ENCODE measurements at regions not wholly inside any gene's neighbourhood (a gene's known extent, or its start where the extent isn't known, plus 50 kb on each side); places are given as distances from the start of the nearest gene placed in this dataset.
A peak's percentile ranks its signal among the peaks of the same experiment; 100 is the strongest.

DNA sequence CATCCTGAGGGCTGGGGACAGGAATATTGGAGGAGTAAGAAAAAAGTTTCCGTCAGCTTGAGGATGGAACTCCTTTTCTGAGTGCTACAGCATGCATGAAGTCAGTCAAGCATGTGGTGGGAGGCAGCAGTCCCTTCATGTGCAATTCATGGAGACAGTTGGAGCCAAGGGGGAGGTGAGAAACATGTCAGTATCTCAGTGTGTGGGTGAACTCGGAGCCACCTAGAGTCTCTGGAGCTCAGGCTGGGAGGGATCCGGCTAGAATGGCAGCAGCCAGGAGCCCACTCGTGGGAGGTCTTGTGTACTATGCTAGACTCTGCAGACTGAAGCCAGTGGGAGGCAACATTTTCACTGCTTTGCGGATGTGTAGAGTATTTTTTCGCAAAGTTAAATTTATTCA is 60.3 kb downstream of the AVPR1A start:
- peak in 8 of 10 donors; percentile 11 to 86 (median 35) for DNase-seq
- intact Hi-C loops (cut with DNase I) = no loop called here

DNA sequence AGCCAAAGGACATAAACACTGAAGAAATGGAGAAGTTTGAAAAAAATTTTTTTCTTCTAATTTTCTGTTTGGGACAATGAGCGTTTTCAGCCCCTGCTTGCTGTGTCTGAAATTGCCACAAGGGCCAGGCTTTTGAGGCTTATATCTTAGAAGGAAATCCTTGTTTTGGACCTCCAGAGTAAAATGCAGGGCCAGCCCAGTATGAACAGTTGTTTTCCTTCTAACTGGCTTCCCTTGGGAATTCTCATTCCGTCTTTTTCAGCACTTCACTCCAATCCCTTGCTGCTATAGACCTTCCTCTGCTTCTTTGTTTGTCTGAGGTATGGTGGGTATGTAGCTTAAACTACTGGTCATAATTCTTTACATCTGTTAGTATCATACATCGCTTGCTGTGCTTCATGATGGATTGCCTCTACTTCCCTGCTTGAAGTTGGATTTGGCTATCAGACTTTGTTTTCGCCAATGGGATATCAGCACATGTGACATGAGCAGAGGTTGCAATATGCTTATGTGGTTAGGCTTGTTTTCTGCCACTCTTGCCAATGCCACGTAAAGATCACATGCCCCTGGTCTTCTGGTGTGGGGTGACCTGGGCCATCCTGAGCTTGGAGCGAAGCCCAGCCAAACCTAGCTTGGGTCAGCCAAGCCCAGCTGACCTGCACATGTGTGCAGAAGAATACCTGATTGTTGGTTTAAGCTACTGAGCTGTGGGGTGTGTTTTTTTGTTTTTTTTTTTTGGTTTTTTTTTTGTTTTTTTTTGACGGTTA is 64.7 kb downstream of the AVPR1A start:
- intact Hi-C loops (cut with DNase I) = no loop called here
- DNase-seq = no peak

DNA sequence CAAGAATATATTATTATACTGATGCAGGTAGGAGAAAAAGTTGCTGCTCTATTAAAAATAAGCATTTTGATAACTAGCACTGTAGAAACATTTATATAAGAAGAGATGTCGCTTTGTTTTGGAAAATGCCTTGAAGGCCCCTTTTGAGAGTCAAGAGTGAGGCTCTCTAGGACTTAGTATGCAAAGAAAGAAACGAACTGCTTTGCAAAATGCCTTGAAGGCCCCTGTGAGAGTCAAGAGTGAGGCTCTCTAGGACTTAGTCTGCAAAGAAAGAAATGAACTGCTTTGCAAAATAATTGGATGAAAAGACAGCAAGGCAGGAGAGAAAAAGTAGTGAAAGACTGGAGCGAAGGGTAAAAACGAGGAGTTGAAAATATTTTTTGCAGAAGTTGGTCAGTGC is 65.9 kb downstream of the AVPR1A start:
- no peak for DNase-seq

GRCh38 chr12:63084501-63084900 is 66.5 kb downstream of the AVPR1A start:
- intact Hi-C loops (cut with DNase I) = no loop called here
- DNase-seq = no peak

More for the DNA sequence above, 65.9 kb downstream of the AVPR1A start:
- intact Hi-C loops (cut with DNase I) = no loop called here

- DNase-seq = no peak
- intact Hi-C loops (cut with DNase I) = no loop called here
These were observed 68.0 kb downstream of the AVPR1A start for GRCh38 chr12:63083046-63083445.

DNA sequence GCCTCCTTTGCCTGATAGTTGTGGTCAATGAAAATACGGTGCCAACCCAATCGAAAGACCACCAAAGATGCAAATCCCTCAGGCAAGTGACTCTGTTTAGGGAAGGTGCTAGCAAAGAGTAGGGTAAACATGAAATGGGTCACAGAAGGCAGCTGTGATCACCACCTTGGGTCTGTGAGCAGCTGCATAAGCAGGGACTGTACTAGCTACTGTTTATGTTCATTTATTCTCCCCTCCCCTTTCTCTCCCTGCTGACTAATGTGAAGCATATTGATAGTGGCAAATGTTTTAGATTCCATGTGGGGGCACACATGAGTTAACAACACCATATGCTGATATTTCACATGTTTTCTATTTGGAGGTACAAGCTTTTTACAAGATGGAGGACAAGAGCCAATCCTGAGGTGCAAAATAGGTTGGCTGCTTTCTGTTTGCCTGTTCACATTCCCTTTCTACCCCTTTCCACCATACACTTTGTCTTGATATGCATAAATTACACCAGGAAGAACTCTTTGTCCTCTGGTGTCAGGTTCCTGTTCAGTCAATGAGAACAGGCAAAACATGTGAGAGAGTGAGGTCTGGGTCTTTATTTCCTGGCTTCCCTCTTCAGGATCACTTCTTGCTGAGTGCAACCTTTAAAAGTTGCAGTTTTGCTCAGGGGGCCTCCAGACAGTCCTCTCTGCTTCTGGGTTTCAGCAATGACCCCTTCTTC is 71.1 kb downstream of the AVPR1A start:
- intact Hi-C loops (cut with DNase I) = no loop called here

DNA sequence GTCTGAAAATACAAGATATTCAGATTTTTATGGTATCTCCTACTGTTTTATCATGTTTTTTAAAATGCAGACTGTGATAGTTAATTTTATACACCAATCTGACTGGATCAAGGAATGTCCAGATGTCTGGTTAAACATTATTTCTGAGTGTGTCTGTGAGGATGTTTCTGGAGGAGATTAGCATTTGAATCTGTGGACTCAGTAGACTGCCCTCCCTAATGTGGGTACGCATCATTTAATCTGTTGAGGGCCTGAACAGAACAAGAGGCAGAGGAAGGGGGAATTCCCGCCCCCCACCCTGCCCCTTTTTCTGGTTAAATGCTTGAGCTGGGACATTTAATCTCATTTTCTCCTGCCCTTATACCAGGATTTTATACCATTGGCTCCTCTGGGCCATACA is 72.1 kb downstream of the AVPR1A start:
- no peak for DNase-seq
- intact Hi-C loops (cut with DNase I) = no loop called here

More for the DNA sequence above, 71.1 kb downstream of the AVPR1A start:
- no peak for DNase-seq

- intact Hi-C loops (cut with DNase I) = no loop called here
- no peak for DNase-seq
These were observed 75.5 kb downstream of the AVPR1A start for GRCh38 chr12:63075376-63076060.

DNA sequence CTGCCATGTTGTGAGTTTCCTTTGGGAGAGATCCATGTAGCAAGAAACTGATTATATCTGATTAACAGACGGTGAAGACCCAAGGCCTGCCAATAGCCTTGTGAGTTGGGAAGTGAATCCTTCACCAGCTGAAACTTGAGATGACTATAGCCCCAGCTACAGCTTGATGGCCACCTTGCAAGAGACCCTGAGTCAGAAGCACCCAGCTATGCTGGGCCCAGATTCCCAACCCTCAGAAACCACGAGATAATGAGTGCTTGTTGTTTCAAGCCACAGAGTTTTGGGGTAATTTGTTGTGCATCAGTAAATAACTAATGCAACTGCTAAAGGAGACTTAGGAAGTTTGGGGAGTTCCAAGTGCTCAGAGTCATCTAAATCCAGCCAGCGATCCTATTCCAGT is 80.3 kb downstream of the AVPR1A start:
- DNase-seq = no peak
- intact Hi-C loops (cut with DNase I) = no loop called here

GRCh38 chr12:63069860-63070617 is 81.0 kb downstream of the AVPR1A start:
- intact Hi-C loops (cut with DNase I) = loop anchor here (2.0 kb wide), 1 partner anchor 267 kb away; no protein-coding TSS in a partner anchor
- DNase-seq = no peak

GRCh38 chr12:63068857-63069442 is 82.1 kb downstream of the AVPR1A start:
- DNase-seq = no peak
- intact Hi-C loops (cut with DNase I) = loop anchor here (2.0 kb wide), 1 partner anchor 266 kb away; no protein-coding TSS in a partner anchor

- intact Hi-C loops (cut with DNase I) = no loop called here
- peak in 1 of 10 donors; percentile 42 for DNase-seq
These were observed 84.2 kb downstream of the AVPR1A start for GRCh38 chr12:63066782-63067181.

DNA sequence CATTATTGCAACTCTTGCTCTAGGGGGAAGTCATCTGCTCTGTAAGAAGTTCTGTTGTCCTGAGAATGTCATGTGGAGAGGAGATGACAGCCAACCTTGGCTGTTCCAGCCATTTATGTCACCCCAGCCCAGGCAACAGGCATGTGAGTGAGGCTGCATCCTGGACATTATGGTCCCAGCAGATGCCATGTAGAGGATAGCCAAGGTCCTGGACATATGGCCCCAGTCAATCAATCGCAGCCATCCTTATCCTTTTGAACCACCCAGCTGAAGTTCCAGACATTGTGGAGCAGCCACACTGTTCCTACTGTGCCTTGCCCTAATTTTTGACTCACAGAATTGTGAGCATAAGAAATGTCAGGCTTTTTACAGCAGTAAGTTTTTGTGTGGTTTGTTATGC is 84.9 kb downstream of the AVPR1A start:
- intact Hi-C loops (cut with DNase I) = no loop called here
- no peak for DNase-seq

DNA sequence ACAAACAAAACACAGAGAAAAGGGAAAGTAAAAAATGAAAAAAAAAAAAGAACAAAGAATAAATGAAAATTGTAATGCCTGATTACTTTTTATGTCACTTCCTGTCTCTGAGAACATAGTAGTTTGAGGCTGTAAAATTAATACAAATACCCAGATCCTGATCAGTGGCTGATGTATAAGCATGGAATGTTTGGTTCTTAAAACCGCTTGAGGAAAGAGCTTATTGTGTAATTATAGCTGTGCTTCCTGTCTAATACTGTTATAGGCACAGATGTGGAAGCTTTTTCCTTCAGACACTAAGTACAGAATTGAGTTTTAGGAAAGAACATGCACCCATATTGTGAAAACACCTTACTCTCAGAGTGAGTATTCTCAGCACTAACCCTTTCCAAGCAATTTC is 86.9 kb downstream of the AVPR1A start:
- DNase-seq = no peak
- intact Hi-C loops (cut with DNase I) = no loop called here

GRCh38 chr12:63056649-63057048 is 94.4 kb downstream of the AVPR1A start:
- intact Hi-C loops (cut with DNase I) = no loop called here
- no peak for DNase-seq

- intact Hi-C loops (cut with DNase I) = no loop called here
- DNase-seq = no peak
These were observed 98.3 kb downstream of the AVPR1A start for GRCh38 chr12:63052696-63053095.

DNA sequence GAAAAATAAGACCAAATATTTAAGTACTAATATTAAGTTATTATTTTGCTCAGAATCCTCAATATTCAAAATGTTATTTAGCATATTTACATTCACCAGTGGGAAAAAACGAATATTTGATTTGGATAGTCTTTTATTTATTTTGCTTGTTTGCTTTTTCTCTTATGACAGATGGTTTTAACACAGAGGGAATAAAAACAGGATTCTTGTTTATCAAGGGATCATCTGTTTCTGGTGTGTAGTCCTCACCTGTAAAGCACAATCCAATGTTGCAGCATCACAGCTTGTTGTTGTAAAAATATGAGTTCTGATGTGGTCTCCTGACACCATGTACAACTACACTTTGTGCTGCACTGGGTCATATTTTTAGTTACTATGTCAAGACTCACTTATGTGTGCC is 103.9 kb downstream of the AVPR1A start:
- intact Hi-C loops (cut with DNase I) = no loop called here
- no peak for DNase-seq

GRCh38 chr12:63045020-63045860 is 105.8 kb downstream of the AVPR1A start:
- intact Hi-C loops (cut with DNase I) = no loop called here

DNA sequence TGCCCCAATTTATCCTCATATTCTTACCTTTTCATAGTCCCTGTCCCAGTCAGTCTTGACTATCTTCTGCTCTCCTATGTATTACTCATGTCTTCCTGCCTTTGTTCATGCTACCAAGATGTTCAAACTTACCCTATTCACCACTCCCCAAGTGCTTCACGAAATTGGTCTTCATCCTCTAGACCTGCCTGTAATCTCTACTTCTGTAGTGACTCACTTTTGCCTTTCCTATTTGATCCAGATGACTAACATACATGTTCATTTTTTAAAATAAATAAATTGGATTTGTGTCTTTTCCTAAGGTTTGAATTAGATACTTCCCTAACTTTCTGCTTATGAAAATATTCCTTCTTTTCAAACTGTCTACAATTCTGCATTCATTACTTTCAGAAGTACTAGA is 107.7 kb upstream of the PPM1H start:
- intact Hi-C loops (cut with DNase I) = no loop called here
- DNase-seq = no peak

More at GRCh38 chr12:63045020-63045860, 105.8 kb downstream of the AVPR1A start:
- DNase-seq = no peak

Data from posterior cingulate gyrus (tissue), 11 donors.